NCI-H2029 treated with DMSO at 0.1 percent for 48 hours (cell line): ENCODE measurements at regions not wholly inside any gene's neighbourhood (a gene's known extent, or its start where the extent isn't known, plus 50 kb on each side); places are given as distances from the start of the nearest gene placed in this dataset.

Source experiments
- DNase-seq: peaks from one replicate; lab custom pipeline; 2025; lab: John Stamatoyannopoulos, UW

DNA sequence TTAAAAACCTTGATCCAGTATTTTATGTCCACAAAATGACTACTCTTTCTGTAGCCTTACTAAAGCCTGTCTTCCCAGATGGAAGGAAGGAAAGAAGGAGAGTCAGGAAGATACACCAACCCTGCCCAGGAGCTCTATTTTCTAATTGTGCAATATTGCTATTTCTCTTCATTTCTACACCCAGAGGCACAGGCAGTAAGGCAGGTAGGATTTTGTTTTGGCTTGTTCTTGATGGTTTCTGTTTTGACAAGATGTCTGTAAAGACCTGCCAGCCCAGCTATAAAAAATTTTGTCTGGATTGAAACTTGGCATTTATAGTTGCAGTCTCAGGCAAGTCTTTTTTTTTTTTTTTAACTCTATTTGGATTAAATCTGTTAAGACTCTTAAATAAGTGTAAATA lies 587.5 kb upstream of the ARID1B start:
- DNase-seq = no peak

DNA sequence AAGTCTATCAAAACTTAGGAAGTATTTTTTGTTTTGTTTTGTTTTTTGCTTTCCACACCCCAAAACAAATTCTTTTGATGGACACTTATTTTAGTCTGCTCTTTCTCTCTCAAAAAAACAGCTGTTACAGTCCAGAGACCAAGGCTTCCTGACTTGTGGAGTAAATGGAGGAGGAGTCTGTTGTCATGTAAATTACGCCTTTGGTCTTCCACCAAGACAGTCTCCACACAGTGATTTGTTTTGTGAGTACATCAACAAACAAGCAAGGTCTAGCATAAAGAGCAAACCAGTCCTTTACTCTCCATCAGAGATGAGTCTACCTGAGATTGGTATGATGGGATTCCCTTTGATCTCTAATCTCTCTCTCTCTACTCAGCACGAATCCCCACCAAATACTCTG lies 588.0 kb upstream of the ARID1B start:
- DNase-seq = no peak

DNA sequence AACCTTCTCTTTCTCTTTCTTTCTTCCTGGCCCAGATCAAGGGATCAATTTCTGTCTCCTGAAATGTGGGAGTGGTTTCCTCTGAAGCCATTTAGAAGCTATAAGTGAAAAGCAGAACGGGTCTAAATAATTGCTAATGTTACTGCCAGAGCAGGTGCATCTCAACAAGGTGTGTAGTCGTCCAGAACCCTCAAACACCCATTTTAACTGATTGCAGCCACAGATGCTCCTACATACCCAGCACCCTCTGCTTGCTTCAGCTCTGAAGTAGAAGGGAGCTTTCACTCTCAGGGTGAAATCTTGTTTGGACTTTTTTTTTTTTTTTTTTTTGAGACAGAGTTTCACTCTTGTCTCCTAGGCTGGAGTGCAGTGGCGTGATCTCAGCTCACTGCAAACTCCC lies 592.1 kb upstream of the ARID1B start:
- DNase-seq = peak; percentile 38

DNA sequence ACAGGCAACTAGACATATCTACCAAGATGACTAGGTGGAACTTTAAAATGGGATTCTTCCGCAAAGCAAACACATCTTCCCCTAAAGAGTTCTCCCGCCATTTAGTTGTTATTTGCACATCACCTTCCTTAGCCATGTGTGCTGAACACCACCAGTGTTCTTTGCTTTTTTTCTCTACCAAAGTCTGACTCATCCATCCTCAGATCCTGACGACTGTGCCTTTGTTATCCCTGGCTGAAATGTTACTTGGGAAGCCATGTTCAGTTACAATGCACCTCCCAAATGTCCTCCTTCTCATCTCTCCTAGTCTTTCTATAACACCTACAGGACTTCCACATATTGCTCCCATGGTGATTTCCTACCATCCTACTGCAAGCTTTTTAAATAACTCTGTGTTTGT lies 593.5 kb upstream of the ARID1B start:
- no peak for DNase-seq

DNA sequence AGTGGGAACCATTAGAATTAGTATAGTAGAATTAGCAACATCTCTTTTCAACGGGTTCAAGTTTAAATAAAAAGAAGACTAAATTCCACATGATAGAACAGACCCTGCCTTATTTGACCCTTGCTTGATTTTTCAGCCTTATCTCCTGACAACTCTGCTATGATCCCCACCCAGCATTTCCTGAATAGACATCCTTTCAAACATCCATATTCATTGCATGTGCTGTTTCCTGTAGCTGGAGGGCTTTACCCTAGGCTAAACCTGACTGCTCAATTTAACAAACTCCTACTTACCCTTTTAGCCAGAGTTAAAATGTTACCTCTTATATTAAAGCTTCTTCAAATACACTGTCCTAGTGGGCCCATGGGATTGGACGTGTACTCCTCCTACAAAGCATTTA lies 594.8 kb upstream of the ARID1B start:
- no peak for DNase-seq

DNA sequence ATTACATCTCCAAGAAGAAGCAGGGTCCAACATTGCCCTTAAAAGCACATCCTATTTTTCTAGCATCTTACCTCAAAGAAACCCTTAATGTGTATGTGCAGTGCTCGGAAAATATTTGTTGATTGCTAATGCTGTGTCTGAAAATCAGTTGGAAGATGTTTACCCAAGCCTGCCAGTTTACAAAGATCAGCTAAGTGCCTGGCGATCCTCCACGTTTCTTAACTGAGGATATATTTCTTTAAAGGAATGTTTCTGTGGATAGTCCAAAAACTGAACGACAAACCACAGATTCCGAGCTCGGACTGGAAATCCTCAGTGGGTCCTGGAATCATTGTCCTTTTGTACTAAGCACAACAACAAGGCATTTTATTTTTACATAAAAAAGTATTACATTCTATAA lies 595.7 kb upstream of the ARID1B start:
- no peak for DNase-seq

DNA sequence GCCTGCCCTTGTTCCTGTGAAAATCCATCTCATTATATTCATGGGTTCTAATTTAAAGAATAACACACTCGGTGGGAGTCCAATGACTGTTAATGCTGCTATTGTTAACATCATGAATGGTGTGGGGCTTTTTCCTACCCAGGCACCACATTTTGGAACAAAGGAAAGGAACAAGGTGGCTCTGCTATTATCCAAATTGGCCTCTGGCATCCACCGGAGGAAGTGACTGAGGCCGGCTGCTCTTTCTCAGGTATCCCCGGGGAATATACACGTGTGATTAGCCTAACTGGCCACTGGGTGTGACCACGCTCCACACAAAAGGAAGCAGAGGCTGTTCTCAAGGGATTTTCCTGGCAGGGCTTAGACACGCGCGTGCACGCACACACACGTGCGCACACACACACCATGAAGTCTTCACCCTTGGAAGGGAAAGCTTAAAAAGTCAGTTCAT lies 601.2 kb upstream of the ARID1B start:
- no peak for DNase-seq

DNA sequence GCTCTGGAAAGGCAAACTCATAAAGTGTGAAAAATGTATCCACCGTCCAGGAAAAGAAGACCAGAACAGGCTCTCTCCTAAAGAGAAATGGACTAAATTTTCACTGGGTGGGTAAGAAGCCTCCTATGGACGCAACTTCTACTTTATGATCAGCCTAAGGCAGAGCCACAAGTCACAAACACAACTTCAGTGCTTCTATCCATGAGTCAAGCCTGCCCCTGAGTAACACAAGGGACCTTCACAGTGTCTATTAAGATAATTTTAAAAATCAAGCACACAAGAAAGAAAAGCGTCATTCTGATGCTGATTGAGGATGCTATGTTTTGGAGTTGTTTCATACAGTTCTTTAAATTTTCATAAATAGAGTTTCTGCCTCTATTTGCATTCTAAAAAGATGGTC lies 601.7 kb upstream of the ARID1B start:
- DNase-seq = no peak

DNA sequence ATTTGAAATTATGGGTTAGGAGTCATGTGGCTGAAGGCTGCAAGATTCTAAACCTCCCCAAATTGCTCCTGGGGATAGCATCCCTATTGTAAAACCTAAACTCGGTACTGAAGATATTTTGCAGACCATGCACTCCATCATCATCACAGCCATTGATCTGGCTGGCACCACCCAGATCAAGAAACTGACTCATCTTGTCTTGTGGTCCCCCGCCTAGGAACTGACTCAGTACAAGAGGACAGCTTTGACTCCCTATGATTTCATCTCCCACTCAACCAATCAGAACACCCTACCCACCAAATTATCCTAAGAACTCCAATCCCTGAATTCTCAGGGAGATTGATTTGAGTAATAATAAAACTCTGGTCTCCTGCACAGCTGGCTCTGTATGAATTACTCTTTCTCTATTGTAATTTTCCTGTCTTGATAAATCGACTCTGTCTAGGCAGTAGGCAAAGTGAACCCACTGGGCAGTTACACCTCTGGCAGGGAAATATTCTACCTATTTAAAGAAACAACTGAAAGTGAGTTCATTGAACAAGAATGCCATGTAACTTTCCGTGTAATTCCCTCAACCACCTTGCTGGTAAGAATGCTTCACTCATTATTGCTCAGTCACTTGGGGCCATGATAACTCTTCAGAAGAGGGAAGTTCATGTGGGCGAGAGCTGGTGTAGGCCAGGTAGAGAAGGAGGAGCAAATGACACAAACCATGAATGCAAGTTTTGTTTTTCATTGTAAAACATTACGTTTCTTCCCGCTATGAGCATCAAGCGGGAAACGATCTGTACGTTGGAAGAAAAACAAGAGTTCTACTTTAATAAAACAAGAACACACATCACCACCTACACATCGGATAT lies 602.9 kb upstream of the ARID1B start:
- no peak for DNase-seq

DNA sequence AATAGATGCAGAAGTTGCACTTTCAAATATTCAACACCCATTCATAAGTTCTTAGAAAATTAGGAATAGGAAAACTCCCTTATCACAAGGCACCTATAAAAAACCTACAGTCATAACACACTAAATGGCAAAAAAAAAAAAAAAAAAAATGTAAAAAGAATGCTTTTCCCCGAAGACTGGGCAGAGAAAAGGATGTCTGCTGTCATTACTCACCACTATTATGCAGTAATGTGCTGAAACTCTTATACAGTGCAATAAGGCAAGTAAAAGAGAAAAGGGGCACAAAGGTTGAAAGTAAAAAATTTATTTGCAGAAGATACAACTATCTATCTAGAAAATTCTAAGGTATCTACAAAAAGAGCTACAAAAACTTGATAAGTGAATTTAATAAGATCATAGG lies 607.8 kb upstream of the ARID1B start:
- no peak for DNase-seq

DNA sequence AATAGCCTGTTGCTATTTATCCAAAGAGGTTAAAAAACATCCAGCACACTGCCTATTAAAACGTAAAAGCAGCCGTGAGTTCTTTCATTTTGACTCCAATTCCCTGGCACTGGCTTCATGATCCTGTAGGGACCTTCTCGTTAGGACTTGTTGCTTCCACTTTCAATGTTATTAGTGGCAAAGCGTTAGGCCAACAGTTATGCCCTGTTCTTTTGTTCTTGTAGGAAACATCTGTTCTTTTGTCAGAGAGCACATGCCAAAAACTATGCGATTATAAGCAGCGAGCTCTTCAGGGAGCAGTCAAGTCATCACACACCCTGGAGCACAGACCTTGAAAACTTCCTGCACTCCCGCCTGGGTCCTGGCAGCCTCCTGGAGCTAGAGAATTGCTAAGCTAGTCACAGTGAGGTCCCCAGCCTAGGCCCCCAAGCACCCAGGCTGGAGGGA lies 609.5 kb upstream of the ARID1B start:
- no peak for DNase-seq

DNA sequence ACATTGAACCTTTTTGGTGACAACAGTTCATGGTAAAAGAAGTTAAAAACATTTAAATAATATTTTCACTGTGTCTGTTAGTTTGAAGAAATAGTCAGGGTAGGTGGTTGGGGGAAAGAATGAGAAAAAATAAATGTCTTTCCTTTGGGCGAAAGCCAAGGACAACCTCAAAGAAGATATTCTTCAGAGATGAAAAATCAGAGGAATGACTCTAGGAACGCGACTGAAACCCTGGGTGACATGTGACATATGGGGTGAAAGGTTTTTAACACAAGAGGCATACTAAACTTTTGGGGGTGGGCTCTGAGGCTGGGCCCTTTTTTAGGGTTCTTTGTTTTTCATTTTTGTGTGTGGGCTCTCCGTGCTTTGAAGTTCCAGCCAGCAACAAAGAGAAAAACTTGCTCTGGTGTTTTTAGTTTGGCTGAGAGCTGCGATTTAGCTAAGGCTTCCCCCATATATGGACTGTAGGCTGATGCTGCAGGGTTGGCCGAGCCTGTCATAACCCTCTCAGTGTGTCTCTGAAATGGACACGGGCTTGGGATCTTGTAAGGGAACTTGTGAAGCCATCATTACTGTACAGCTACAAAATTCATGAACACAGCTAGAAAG lies 610.1 kb upstream of the ARID1B start:
- DNase-seq = no peak

DNA sequence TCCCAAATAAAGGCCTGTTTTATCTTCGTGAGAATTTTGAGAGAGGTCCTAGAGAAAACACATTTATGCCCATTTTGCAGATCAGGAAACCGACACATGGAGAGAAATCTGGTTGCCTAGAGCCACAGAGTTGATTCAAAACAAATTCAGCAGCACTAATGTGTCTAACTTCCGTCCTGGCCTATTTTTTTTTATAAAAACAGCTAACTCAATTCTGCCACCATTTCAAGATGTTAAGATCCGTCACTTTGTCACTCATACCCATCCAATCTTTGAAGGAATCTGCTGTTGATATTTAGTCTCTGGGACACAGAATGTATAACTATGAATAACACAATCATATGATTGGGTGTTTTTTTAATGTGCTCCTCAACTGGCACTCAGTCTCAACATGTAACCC lies 611.1 kb upstream of the ARID1B start:
- DNase-seq = no peak

DNA sequence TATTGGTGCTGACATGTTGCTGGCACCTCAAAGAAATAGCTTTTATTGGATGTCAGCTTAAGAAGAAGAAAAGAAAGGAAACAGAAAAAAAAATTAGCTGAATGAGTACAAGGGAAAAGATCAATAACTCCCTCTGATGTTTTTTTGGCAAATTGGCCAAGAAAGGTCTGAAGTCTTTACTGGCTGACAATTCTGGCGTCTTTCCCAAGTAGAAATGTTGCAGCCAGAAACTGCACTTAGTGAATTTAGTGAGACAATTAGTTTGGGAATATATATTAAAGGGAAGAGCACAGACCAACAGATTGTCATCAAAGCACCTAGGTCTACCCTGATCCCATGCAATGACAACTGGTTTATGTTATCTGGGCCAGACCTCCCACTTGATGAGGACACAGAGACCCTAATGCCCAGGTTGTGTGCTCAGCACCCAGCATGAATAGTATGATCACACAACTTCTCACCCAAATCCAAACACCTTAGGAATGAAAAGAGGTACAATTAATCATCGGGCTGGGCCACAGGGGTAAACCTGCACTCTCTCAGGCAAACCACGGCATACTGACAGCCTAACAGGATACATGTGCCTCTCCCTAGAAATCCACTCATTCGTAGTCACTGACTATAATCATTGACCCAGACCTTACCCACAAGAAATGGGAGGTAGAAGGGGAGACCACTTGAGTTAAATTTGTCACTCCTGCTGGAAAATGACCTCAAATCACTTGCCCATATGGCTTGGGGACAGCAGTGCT lies 612.3 kb upstream of the ARID1B start:
- no peak for DNase-seq

DNA sequence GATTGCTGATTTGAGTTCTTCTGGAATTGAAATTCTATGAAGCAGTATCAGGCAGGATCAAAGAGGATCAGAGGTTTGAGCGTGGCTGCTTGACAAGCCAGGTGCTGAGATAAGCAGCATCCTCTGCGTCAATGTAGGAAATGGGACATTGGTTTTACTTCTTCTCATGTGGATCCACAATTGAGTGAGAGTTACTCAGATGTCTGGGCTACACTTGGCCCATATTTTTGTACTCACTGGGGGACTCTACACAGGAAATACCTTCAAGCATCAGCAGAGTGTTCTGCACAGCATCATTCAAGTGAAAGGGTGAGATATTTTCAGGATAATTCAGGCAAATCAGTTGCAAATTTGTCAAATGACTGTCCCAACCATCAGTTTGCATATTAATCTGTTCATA lies 613.9 kb upstream of the ARID1B start:
- no peak for DNase-seq

DNA sequence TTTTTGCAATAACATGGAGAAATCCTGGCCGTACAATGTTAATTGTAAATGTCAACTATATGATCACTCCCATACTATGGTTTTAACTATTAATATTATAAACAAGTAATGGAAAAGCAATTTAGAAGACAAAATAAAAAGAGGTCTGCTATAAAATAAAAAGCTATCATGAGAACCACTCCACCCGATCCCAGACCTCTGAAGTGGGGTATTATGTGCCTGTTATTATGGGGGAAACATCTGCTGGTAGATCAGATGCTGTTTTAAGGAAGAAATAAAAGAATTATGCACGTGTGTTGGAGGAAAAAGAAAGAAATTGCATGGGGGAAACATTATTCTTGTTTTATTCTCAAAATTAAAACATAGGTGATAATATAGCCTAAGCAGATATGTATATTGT lies 615.7 kb upstream of the ARID1B start:
- no peak for DNase-seq

DNA sequence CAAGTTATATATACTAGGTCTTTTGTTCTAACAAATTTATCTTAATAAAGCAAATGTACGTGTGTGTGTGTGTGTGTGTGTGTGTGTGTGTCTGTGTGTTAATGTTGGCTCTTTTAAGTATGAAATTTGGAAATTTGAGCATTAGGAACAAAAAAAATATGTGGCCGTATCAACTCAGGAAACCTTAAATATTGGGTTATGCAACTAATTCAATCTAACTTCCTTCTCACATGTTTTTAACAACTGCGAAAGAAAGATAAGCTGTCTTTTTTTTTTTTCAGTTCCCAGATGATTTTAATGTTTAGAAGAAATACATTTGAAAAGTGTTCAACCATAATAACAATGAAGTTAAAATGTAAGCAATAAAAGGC lies 616.4 kb upstream of the ARID1B start:
- DNase-seq = no peak

DNA sequence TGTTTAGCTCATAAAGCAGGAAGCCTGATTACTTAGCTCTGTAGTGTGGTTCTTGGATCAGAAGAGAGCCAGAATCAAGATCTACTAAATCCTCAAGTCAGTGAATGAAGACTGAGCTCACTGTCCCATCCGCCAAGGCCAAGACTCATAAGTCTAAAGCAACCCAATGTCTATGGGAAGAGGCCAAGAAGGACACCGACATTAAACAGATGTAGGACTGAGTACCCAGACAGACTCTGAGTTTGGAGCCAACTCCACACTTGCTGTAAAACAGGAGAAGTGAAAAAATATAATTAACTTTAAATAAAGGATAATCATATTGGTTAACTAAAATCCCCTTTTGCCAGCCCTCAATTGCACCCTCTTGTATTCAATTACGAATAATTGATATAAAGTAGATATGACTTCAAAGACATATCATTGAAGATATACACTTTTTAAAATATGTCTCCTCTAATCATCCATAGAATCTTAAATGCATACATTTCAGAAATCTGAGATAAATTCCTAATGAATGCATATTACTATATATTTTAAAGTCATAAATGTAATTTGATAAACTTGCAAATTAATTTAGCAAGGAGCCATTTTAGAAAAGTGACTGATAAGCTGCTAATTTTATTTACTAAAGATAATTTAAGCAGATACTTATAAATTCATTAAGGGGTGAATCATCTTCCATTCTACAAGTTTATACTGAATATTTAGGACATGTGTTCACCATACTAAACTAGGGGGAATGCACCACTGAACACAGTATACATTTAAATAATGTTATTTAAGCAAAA lies 617.0 kb upstream of the ARID1B start:
- no peak for DNase-seq

DNA sequence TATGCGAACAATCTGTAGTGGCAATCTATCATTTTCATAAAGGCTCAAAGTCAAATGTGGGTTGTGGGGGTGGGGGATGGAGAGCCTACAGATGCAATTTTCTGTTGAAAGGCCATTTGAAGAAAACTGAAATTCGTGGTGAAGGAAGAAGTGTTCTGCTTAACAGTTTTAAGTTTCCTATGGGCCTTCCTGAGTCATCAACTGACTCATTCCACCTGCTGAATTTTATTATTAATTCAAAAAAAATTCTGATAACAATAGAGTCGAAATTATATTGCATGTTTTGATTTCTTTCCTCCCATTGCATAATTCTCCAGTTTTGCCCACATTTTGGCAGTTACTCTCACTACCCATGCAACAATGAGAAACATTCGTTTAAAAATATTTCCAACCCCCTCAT lies 622.3 kb upstream of the ARID1B start:
- no peak for DNase-seq

DNA sequence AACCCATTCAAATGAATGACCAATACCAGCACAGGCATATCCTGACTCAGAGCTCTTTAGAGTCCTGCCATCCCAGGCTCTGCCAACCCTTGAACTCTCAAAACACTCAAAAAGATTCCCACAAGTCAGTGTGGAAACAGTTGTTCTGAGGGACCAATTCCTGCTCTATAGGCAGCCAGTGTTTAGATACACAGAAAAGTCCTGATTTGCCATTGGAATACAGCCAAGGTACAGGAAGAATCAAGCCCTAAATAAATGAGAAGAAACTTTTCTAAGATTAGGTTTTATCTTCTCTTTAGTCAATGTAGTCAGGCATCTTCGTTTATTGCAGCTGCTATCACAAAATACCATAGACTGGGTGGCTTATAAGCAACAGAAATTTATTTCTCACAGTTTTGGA lies 626.8 kb upstream of the ARID1B start:
- no peak for DNase-seq

DNA sequence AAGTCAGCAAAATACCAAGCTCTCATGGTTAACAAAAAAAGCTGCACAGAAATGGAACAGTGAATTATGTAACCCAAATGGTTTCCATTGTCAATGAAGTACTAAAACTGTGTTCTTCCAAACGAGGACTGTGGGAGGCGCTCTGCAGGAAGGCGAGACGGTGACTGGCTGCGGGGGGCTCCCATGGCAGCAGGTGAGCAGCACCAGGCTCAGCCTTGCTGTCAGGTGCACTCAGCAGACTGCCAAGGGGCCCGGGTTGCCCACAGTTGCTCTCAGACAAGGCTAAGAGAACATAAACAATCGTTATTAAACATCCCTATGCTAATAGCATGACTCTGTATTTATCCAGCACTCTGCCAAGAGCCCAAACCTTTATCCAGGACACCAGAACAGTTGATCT lies 630.3 kb upstream of the ARID1B start:
- no peak for DNase-seq

DNA sequence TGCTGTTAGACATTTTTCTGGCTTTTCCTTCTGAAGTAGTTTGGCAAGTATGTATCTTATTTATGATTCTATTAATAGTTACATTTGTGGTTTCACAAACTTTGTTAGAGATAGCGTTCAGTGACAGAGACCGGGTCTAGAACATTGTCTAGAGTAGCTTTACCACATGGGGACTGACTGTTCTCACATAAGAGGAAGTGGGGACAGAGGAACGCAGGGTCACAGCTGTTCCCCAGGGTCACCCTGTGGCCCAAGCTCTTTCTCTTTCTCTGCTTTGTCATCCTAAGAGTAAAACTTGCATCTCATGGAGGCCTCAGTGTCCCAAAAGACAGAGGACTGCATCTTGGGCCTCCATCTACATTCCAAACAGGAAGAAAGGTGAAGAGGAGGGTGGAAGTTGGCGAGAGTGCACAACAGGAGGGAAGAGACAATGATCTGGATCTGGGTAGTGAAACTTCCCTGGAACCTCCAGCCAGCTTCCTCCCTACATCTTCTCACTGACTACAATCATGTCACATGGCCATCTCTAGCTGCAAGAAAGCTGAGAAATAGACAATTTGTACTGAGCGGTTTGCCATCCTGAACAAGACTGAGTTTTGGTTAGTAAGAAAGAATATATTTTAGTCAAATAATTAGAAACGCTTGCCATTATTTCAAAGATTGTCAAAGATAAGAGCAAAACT lies 645.8 kb upstream of the ARID1B start:
- DNase-seq = no peak
